22Rv1 (cell line): ENCODE measurements at regions not wholly inside any gene's neighbourhood (a gene's known extent, or its start where the extent isn't known, plus 50 kb on each side); places are given as distances from the start of the nearest gene placed in this dataset.

ENCODE experiments used
- ZFX ChIP-seq: fragments of 450-650 bp; IDR thresholded peaks from 2 replicates; pipeline ENCODE4 v1.6.1; 2017; ENCODE audit warnings: antibody characterized with exemption, borderline replicate concordance
- TF ChIP-seq, protein P1 (sequence below): fragments of 450-650 bp; IDR thresholded peaks from 2 replicates; pipeline ENCODE4 v1.5.1; 2017; ENCODE audit warnings: mild to moderate bottlenecking

DNA sequence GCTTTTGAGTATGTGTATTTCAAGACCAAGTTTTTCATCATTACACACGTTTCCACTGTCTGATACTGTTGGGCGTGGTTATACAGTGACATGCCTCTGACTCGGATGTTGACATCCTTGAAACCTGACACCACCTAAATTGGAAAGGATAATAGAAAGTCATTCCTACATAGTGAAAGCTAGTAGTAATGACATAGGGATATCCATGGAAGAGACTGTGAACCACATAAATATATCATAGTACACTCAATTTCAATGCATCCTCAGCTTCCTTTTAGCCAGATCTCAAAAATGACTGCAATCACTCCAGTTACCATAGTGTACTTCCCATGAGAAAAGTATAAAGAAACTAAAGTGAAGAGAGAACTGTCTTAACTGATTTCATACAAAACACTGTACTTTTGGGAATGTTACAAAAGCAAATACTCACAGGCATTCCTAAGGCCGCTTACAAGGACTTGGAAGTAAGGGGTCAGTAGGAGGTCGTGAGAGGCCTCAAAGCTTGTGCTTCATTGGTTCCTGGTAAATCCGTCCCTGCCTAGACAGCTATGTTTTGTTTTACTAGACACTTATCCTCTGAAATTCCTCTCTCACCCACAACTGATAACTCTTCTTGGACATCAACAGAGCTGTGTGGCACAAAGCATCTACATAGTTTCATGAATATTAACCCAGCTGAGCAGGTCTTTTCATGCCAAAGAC is 71.8 kb upstream of the VWDE start:
- TF ChIP-seq, protein P1, sequence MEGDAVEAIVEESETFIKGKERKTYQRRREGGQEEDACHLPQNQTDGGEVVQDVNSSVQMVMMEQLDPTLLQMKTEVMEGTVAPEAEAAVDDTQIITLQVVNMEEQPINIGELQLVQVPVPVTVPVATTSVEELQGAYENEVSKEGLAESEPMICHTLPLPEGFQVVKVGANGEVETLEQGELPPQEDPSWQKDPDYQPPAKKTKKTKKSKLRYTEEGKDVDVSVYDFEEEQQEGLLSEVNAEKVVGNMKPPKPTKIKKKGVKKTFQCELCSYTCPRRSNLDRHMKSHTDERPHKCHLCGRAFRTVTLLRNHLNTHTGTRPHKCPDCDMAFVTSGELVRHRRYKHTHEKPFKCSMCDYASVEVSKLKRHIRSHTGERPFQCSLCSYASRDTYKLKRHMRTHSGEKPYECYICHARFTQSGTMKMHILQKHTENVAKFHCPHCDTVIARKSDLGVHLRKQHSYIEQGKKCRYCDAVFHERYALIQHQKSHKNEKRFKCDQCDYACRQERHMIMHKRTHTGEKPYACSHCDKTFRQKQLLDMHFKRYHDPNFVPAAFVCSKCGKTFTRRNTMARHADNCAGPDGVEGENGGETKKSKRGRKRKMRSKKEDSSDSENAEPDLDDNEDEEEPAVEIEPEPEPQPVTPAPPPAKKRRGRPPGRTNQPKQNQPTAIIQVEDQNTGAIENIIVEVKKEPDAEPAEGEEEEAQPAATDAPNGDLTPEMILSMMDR: no peak
- TF ChIP-seq ZFX: no peak
